Esophagus squamous epithelium (tissue), 5 donors: ENCODE measurements at regions not wholly inside any gene's neighbourhood (a gene's known extent, or its start where the extent isn't known, plus 50 kb on each side); places are given as distances from the start of the nearest gene placed in this dataset.

Experiments
- DNase-seq: peaks from one replicate; lab custom pipeline; 2025; lab: John Stamatoyannopoulos, UW
- H3K27ac ChIP-seq, 4 donors: fragments of 200-600 bp; sonication (generic); one replicate each; pipeline ENCODE4 v1.5.1; 2016 to 2019; ENCODE audit warnings: mild to moderate bottlenecking in 1 of 4
- H3K27me3 ChIP-seq, 4 donors: fragments of 200-600 bp; sonication (generic); 1 replicate in 3 of 4; 2 replicates in 1 of 4; pipeline versions ENCODE4 v1.5.1 to v1.6.0; 2017 to 2021; ENCODE audit warnings: antibody characterized with exemption in 1 of 4
- H3K36me3 ChIP-seq, 3 donors: fragments of 200-600 bp; sonication (generic); one replicate each; pipeline ENCODE4 v1.5.1; 2016 to 2019
- H3K4me1 ChIP-seq, 3 donors: fragments of 200-600 bp; sonication (generic); one replicate each; pipeline ENCODE4 v1.5.1; 2017 to 2019
- H3K4me3 ChIP-seq, 4 donors: fragments of 200-600 bp; sonication (generic); 1 replicate in 3 of 4; 2 replicates in 1 of 4; pipeline ENCODE4 v1.5.1; 2016 to 2019; ENCODE audit warnings: mild to moderate bottlenecking in 2 of 4, moderate library complexity in 1 of 4
- H3K9me3 ChIP-seq, 3 donors: fragments of 200-600 bp; sonication (generic); one replicate each; pipeline ENCODE4 v1.5.1; 2016 to 2019
- CTCF ChIP-seq, 6 experiments: fragments of 450-650 bp in 4 of 6; fragments of 200-600 bp in 2 of 6; sonication (generic) in 2 of 6; IDR thresholded peaks; one replicate each; pipeline ENCODE4 v1.5.1; 2016 to 2019; ENCODE audit warnings: antibody characterized with exemption in 6 of 6, mild to moderate bottlenecking in 4 of 6, moderate library complexity in 4 of 6
- POLR2A ChIP-seq, 4 donors: fragments of 450-650 bp; IDR thresholded peaks; one replicate each; pipeline ENCODE4 v1.6.1; 2017; ENCODE audit warnings: antibody characterized with exemption in 4 of 4, mild to moderate bottlenecking in 4 of 4, moderate library complexity in 3 of 4
- WGBS, 2 donors: methylation state at CpG; one replicate each; pipeline ENCODE4 v1.1.5; 2018; 5-methylcytosine and 5-hydroxymethylcytosine counted together
- intact Hi-C: fragments of 100-400 bp; cut with DNase I; formaldehyde crosslinking; loops from one replicate; pipeline ENCODE4 v1.15.0; 2022
- donor health status: DM: yes; HTN: yes; CAD: no.

- intact Hi-C loops: no loop called here
- no peaks in the 10 kb centered on the region for H3K9me3 ChIP-seq
- no peaks in the 10 kb centered on the region for H3K27me3 ChIP-seq
- no peak for TF ChIP-seq CTCF (IDR thresholded peaks at IDR 0.05)
- TF ChIP-seq POLR2A (IDR thresholded peaks at IDR 0.05): no peak
- no peaks in the 10 kb centered on the region for H3K4me1 ChIP-seq
- no peak for DNase-seq
- no peak overlapping the region for H3K4me3 ChIP-seq
- no peak overlapping the region for H3K27ac ChIP-seq
- WGBS, 2 donors: 90 to 100% methylated on average over 1 of the region's 1 CpG
- H3K36me3 ChIP-seq: no peaks in the 10 kb centered on the region
Measured at GRCh38 chr13:59326717-59327116, 837.0 kb downstream of the DIAPH3 start.

GRCh38 chr13:59330764-59331163, 833.0 kb downstream of the DIAPH3 start:
- intact Hi-C loops: no loop called here
- no peaks in the 10 kb centered on the region for H3K9me3 ChIP-seq
- no peaks in the 10 kb centered on the region for H3K36me3 ChIP-seq
- no peak overlapping the region for H3K27ac ChIP-seq
- no peak overlapping the region for H3K4me3 ChIP-seq
- H3K27me3 ChIP-seq: no peaks in the 10 kb centered on the region
- WGBS, 2 donors: 36 to 47% methylated on average over 1 of the region's 1 CpG
- H3K4me1 ChIP-seq: no peaks in the 10 kb centered on the region
- TF ChIP-seq POLR2A (IDR thresholded peaks at IDR 0.05): no peak
- no peak for TF ChIP-seq CTCF (IDR thresholded peaks at IDR 0.05)
- DNase-seq: no peak

- Histone ChIP-seq H3K27ac (no peak overlapping the region), H3K4me3 (no peak overlapping the region), H3K4me1 (no peaks in the 10 kb centered on the region), H3K27me3 (no peaks in the 10 kb centered on the region), H3K9me3 (no peaks in the 10 kb centered on the region), H3K36me3 (no peaks in the 10 kb centered on the region)
- 63 to 82% methylated on average over 3 of the region's 3 CpGs for WGBS, 2 donors
- TF ChIP-seq POLR2A (IDR thresholded peaks at IDR 0.05) (no peak), CTCF (IDR thresholded peaks at IDR 0.05) (no peak)
- intact Hi-C loops: no loop called here
- DNase-seq: no peak
Measured at GRCh38 chr13:59332966-59333365, 830.8 kb downstream of the DIAPH3 start.

- no peak for DNase-seq
- Histone ChIP-seq H3K4me1 (no peaks in the 10 kb centered on the region), H3K27ac (no peak overlapping the region), H3K36me3 (no peaks in the 10 kb centered on the region), H3K4me3 (no peak overlapping the region), H3K9me3 (no peaks in the 10 kb centered on the region), H3K27me3 (no peaks in the 10 kb centered on the region)
- TF ChIP-seq CTCF (IDR thresholded peaks at IDR 0.05) (no peak), POLR2A (IDR thresholded peaks at IDR 0.05) (no peak)
- 40 to 69% methylated on average over 4 of the region's 4 CpGs for WGBS, 2 donors
- intact Hi-C loops: no loop called here
Measured at GRCh38 chr13:59337070-59337469, 826.7 kb downstream of the DIAPH3 start.

GRCh38 chr13:59340151-59340550, 823.6 kb downstream of the DIAPH3 start:
- no peaks in the 10 kb centered on the region for H3K9me3 ChIP-seq
- 82 to 87% methylated on average over 5 of the region's 5 CpGs for WGBS, 2 donors
- TF ChIP-seq POLR2A (IDR thresholded peaks at IDR 0.05) (no peak), CTCF (IDR thresholded peaks at IDR 0.05) (no peak)
- H3K27ac ChIP-seq: no peak overlapping the region
- H3K27me3 ChIP-seq: no peaks in the 10 kb centered on the region
- no peak overlapping the region for H3K4me3 ChIP-seq
- H3K4me1 ChIP-seq: no peaks in the 10 kb centered on the region
- H3K36me3 ChIP-seq: no peaks in the 10 kb centered on the region
- intact Hi-C loops: no loop called here
- DNase-seq: no peak
